HG03558 (cell line): ENCODE measurements at regions not wholly inside any gene's neighbourhood (a gene's known extent, or its start where the extent isn't known, plus 50 kb on each side); places are given as distances from the start of the nearest gene placed in this dataset.
"Not testable (repeated sequence)": the region's sequence is repeated elsewhere in the genome, so short reads cannot be mapped to it uniquely, and the experiment has no call there.

Experiments used
- ATAC-seq: cut with Tn5 transposase; IDR thresholded peaks from one replicate; pipeline ENCODE4 v1.9.1; 2021; ENCODE audit warnings: moderate number of reproducible peaks; ENCODE audit not compliant: unreplicated experiment; ENCODE audit errors: extremely low read depth

- no peak for ATAC-seq
These were observed 105.0 kb upstream of the WDR11 start for GRCh38 chr10:120746001-120746777.

GRCh38 chr10:120748519-120748918 is 102.6 kb upstream of the WDR11 start:
- no peak for ATAC-seq

GRCh38 chr10:120749072-120749471 is 102.1 kb upstream of the WDR11 start:
- ATAC-seq: no peak

GRCh38 chr10:120749856-120750566 is 101.2 kb upstream of the WDR11 start:
- no peak for ATAC-seq

GRCh38 chr10:120755771-120756170 is 95.4 kb upstream of the WDR11 start:
- no peak for ATAC-seq

- ATAC-seq: no peak
These were observed 90.9 kb upstream of the WDR11 start for GRCh38 chr10:120760253-120760652.

- ATAC-seq: no peak
These were observed 89.2 kb upstream of the WDR11 start for GRCh38 chr10:120761951-120762350.

GRCh38 chr10:120765226-120765803 is 85.8 kb upstream of the WDR11 start:
- ATAC-seq: no peak

- no peak for ATAC-seq
These were observed 82.9 kb upstream of the WDR11 start for GRCh38 chr10:120768227-120768626.

GRCh38 chr10:120770496-120770895 is 80.7 kb upstream of the WDR11 start:
- ATAC-seq: no peak

GRCh38 chr10:120776442-120776841 is 74.7 kb upstream of the WDR11 start:
- no peak for ATAC-seq

GRCh38 chr10:120782336-120782735 is 68.8 kb upstream of the WDR11 start:
- ATAC-seq: no peak

GRCh38 chr10:120783098-120783497 is 68.1 kb upstream of the WDR11 start:
- no peak for ATAC-seq

GRCh38 chr10:120783867-120784266 is 67.3 kb upstream of the WDR11 start:
- ATAC-seq: no peak

GRCh38 chr10:120788771-120789170 is 62.4 kb upstream of the WDR11 start:
- no peak for ATAC-seq

- no peak for ATAC-seq
These were observed 61.6 kb upstream of the WDR11 start for GRCh38 chr10:120789303-120790203.

- ATAC-seq: no peak
These were observed 59.8 kb upstream of the WDR11 start for GRCh38 chr10:120791316-120791715.

- no peak for ATAC-seq
These were observed 58.1 kb upstream of the WDR11 start for GRCh38 chr10:120793088-120793487.

- no peak for ATAC-seq
These were observed 56.8 kb upstream of the WDR11 start for GRCh38 chr10:120794390-120794789.

- ATAC-seq: not testable (repeated sequence)
These were observed 52.9 kb upstream of the WDR11 start for GRCh38 chr10:120798276-120798675.
